CD4-positive, alpha-beta T cell treated with Interleukin-12 subunit alpha and Interleukin-12 subunit beta, for 1 hour (primary cell): ENCODE measurements at regions not wholly inside any gene's neighbourhood (a gene's known extent, or its start where the extent isn't known, plus 50 kb on each side); places are given as distances from the start of the nearest gene placed in this dataset.

ENCODE experiments used
- DNase-seq: peaks from one replicate; pipeline ENCODE4 v3.0.0-alpha.2; 2020

DNA sequence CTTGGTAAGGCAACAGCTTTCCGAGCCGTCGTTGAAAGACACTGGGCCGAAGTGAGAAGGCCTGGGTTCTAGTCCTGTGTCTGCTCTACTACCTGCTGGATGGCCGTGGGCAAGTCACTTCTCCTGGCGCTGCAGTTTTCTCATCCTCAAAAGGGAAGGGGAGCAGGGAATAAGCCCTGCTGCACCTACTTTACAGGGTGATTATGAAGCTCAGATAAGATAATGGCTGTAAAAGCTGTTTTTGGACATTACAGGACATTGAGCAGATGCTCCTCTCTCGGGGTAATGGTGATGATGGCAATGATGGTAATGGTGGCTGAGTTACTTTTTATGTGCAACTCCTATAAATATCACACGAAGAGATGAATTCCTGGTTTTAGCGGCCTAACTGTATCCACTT is 152.6 kb downstream of the FAM43A start:
- no peak for DNase-seq

DNA sequence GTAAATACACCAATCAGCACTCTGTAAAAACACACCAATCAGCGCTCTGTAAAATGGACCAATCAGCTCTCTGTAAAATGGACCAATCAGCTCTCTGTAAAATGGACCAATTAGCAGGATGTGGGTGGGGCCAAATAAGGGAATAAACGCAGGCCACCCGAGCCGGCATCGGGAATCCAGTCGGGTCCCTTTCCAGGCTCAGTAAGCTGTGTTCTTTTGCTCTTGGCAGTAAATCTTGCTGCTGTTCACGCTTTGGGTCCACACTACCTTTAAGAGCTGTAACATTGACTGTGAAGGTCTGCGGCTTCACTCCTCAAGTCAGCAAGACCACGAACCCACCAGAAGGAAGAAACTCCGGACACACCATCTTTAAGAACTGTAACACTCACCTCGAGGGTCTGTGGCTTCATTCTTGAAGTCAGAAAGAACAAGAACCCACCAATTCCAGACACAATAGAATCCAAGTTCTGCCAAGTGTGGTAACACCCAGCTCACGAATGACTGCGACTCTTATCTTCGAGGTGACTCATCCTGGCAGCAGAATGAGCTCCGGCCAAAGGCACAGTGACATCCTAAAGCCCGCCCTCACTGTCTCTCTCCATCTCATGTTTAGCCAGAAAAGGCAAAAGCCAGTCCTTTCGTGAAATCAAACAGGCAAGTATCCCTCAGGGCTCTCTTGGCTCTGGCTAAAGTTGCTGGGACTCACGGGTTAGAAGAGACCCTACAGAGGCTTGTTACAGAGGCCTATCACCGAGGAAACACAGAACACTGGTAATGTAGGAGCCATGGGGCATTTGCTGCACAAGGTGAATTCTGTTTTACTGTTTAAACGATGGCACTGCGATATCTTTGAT is 155.2 kb downstream of the FAM43A start:
- no peak for DNase-seq

DNA sequence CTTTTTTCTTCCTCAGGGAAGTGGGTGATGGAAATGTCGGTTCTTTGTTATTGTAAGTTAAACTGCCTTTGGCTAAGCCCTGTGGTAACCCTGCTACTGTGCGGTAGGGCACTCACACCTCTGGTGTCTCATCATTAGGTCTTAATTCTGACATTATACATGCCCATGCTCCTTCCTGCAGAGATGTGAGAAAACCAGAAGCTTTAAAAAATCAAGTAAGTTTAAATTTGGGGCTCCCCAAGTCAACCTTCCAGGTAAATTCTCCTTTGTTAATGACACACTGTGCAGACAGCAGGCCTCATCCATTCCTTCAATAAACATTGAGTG is 155.8 kb downstream of the FAM43A start:
- DNase-seq: no peak

DNA sequence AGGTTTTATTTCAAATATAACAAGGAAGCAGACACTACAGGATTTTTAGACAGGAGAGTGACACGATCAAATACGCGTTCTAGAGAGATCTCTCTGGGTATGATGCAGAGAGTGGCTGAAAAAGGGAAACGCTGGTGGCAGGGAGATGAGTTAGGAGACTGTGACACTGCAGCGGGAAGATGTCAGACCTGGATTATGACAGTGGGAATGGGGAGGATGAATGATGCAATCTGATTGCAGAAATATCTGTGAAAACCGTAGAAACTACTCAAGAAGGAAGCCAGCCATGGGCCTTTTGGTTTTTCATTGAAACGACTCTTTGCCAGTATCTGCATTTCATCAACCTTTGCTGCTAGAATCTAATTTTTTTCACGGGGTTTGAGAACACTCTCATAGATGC is 157.9 kb downstream of the FAM43A start:
- no peak for DNase-seq

DNA sequence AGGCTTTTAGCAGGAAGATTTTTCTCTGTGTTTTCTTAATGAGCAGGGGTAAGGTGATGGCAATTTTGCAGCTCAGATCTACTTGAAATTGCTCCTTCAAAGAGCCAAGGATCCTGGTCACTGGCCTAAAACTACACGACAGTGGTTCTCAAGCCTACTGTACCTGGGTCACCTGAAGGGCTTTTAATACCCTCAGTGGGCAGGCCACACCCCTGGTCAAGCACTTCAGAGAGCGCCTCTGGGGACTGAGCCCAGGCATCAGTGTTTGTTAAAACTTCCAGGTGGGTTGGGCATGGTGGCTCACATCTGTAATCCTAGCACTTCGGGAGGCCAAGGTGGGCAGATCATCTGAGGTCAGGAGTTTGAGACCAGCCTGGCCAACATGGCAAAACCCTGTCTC is 158.4 kb downstream of the FAM43A start:
- no peak for DNase-seq

DNA sequence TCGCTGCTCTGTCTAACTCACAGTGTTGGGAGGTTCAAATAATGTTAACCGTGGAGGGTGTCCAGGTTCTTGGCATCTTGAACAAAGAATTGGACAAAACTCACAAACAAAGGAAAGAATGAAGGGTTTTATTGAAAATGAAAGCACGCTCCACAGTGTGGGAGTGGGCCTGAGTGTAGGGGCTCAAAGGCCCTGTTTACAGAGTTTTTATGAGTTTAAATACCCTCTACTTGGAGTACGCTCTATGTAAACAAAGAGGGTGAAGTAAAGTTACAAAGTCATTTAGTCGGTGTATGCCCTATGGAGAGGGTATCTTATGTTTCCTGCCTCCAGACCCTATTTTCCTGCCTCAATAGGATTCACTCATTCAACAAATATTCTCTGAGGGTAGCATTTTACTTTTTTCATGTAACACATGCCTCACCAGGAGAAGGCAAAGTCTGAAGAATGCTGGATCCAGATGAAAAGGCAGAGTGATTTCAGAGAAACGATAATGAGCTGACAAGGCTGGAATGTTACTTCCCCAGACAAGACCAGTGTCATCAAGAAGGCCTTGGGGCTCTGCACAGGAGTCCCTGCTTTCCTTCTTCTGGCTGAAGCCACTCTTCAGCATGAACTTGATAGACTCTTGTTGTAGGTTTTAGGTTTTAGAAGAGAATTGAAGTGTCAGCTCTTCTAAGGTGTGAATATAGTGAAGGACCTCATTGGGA is 163.6 kb downstream of the FAM43A start:
- no peak for DNase-seq

DNA sequence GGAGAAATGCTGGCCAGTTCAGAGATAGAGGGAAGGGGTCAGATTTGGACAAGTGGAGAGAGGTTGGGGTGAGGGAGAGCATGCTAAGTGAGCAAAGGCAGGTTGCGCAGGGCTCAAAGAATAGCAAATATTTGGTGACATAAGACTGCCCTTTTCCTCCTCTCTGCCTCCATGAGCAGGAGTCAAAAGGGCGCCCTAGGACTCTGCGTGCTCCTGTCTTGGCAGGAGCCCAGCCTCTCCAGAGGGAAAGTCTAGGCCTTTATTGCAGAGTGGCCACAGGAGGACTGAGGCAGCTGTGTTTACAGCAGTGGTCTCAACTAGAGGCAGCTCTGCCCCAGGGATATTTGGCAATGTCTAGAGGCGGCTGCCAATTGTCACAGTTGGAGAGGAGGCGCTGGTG is 165.6 kb downstream of the FAM43A start:
- no peak for DNase-seq

DNA sequence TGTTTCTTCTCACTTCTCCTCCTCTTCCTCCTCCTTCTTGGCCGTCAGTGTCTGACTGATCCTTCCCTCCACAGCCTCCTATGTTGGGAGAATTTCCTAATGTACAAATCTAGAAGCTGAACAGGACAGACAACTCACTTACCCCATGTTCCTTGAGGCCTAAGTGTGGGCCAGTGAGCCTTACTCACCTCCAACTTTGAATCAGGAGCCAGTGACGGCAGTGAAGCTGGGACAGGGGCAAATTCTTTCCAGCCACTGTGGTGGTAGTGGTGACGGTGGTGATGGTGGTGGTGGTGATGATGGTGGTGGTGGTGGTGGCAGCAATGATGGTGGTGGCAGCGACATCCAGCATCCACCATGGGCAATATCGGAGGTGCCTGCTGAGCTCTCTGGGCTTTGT is 166.3 kb downstream of the FAM43A start:
- DNase-seq: no peak

DNA sequence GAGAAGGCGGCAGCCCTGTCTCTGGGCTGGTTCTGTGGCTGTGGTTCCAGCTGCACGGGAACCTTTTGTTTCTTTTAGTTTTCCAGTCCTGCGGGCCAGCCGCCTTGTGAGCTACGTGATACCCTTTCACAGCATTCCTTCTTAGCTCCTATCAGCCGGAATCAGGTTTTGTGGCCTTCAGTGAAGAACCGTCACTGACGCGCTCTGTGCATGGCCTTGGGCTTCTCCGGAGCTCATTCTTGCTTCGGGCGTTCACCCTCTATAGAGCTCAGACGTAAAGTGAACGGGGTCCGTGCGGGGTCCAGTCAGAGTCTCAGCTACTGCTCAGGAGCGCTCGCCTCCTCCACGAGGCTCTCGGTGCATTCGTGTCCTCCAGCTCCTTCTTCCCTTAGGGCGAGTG is 166.7 kb downstream of the FAM43A start:
- DNase-seq: no peak

DNA sequence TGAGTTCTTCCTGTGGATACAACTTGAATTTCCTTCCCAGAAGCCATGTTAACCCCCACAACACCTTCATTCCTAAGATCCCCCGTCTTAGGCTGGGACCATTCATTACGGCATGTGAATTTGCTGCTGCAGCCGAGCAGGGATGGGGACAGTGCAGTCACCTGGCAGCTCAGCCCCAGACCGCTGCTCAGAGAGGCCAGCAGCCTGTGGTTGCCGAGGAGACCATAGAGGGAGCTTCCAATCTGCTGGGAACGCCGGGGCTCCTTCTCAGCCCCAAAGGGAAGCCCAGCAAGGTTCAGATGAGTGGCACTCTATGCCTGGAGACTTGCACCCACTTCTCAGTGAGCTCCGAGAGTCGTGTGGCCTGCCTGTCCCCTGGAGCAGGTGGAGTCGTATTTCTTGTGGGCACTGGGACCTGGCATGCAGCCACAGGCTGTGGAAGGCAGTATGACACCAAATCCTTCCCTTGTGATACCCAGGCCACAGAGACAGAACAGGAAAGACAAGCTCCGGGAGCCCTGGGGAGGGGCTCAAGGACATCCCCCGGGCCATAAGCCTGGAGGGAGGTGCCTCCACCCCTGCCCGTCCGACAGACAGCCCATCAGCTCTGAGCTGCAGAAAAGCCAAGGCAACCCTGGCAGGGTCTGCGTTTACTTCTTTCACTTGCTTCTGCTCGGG is 167.3 kb downstream of the FAM43A start:
- DNase-seq: no peak

DNA sequence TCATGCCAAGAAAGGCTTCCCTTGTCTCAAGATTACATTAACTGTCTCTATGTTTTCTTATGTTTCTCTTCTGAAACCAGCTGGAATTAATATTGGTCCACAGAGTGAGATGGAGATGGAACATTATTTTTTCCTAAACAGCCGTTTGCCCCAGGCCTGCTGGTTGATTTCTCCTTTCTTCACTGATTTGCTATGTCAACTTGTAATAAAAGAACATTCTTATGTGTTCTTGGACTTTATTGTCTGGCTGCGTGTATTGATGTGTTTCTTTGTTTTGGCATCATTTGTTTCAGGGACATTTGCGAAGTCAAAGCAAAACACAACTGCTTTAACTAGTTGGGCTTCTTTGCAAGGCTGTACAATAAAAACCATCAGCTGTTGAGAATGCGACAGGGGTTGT is 168.5 kb downstream of the FAM43A start:
- DNase-seq: no peak

DNA sequence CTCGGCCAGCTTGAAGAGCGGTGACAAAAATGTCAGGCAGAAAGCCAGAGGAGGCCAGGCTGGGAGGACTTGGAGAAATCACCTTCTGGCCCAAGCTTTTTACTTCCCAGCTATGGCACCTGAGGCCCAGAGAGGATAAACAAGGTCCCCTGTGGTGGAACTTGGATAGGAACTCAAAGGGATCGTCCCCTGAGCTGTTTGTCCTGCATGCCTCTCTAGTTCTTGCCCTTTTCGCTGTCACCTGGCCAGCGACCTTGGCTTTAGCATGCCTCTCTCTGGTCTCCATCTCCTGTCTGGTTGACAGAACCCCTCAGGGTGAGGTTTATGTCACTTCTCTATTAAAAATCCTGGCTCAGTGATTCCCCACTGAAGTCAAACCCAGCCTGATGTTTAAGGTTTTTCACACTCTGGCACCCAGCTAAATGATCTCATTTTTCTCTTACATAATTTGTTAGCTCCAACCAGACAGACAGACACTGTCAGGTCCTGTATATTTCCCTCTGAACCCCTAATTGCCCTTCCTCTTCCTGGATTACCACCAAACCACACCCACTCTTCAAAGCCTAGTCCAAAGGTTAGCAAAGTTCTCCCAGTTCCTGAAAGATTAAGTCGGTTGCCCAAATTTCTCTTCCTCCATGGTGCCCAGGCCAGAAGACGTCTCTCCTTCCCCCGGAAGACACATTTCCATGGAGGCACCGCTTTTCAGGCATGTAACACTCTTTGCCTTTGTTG is 169.1 kb downstream of the FAM43A start:
- no peak for DNase-seq

DNA sequence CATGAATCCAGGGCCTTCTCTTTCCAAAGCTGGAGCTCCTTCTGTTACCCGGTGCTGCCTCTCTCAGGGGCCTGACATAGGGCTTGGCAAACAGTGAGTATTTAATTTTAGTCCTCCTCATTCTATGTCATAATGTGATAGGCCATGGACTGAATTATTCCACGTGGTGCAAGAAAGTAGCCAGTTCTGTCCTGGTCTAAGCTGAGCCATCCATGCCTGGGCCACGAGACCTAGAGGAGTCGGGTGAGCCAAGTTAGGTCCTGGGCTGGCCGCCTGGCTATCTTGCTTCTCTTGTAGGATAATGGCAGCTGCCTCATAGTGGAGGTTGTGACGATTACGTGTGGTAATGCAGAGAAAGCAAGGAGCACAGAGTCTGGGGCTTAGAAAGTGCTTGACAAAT is 170.6 kb downstream of the FAM43A start:
- DNase-seq: no peak

DNA sequence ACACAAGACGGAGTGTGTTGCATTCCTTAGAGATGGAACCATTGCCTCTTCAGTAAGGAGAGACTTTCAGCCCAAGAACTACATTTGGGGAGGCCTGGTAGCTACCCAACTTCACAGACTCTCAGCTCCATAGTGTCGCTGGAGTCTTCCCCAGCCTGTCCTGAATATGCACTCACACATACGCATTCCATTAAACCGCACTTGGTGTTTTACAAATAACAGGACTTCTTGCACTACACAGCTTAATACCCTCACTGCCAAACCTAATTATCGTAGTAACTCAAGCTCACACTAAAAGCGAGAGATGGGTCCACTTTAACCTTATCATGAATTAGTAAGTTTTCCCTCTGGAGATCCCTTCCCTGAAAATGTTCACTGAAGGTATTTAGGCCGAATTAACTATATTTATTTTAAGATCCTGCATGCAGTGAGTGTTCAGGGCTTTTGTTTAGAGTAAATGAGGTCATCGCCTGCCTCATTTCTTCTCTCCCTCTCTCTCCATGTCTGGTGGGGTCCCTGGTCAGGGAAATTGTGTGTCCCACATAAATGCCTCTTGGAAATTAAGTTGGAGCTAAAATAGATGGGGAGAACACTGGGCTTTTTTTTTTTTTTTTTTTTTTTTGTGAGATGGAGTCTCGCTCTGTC is 171.9 kb downstream of the FAM43A start:
- DNase-seq: no peak

DNA sequence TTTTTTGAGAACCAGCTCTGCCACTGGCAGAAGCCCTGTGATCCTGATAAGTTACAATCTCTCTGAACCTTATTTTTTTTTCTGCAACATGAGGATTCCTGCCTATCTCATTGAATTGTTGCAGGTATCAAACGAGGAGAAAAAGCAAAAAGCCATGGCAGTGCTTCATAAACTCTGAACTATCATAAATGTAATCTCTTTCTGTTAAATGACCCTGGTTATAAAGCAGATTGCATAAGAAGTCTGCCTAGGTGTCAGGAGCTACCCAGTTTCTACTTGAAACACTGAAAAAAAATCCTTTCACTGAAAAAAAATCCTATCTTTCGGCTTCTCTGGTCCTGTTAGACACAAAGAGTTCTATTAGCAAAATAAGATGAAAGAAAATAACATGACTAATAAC is 172.7 kb downstream of the FAM43A start:
- DNase-seq: no peak

DNA sequence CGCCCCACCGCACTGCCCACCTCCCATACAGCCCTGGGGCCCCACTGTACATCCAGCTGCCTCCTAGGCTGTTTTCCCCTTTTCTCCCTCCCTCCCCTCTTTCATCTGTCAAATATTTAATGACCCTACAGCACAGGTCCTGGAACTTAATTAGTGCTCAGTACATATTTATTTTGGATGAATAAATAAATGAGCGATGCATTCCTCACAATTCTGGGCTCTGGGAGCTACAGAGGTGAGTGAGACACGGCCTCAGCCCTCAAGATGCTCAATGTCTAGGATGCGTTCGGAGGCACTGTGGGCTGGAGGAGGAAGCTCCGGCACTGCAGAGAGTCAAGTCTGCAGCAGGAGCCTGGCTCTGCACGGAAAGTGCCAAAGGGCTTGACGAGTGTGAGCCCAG is 175.0 kb downstream of the FAM43A start:
- no peak for DNase-seq

DNA sequence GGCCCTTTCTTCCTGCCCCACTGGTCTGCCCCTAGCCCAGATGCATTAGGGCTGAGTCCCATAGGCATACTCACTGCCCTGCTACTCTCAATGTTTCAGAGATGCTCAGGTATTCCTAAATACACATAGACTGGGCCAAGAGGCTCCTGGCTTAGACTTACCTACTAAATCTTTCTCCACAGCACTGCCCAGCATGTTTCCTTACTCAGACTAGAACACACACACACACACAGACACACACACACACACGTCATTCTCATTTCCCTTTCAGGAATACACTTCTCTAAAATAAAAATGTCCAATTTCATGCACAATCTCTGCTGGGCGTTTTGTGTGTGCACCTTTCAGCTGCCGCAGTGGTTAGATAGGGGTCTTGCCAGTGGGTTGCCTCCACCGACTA is 175.7 kb downstream of the FAM43A start:
- no peak for DNase-seq

DNA sequence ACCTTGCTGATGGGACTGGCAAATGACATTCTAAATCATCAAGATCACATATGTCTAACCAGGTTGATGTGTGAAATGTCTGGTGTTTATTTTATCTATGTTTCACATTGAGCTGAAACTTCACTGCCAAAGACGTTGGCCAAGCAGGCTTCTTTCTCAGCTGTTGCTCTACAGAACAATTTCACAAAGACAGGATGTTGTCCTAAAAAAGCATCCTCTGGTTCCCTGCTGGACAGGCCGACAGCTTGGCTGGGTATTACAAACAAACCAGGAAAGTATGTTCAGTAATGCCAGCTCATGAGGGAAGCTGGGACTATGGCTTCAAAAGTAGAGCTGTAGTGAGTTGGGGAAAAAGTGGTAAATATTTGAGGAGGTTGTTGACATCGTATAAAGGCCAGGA is 179.4 kb downstream of the FAM43A start:
- no peak for DNase-seq

DNA sequence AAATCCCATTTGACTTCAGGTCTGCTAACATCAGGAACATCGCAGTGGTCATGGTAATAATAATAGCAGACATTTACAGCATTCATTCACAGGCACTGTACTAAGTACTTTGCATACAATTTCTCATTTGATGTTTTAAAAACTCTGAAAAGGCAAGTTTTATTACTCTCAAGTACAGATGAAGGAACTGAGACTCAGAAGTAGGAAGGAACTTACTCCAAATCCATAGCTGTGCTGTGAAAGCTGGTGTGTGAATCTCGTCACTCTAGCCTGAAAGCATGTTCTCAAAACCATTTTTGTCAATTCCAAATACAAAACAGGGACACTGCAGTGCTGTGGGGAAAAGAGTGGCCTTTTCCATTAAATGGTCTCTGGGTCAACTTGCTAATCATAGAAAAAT is 179.9 kb downstream of the FAM43A start:
- no peak for DNase-seq

DNA sequence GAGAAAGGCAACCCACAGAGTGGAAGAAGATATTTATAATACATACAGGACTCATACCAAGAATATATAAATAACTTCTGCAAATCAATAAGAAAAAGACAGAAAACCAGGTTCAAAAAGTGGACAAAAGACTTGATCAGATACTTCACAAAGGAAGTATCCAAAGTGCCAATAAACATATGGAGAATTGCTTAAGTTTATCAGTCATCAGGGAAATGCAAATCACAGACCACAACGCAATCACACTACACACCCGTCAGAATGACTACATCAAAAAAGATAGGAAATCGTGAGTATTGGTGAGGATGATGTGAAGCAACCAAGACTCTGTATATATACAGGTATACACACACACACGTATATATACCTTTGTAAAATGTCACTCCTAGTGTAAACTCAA is 180.6 kb downstream of the FAM43A start:
- no peak for DNase-seq

DNA sequence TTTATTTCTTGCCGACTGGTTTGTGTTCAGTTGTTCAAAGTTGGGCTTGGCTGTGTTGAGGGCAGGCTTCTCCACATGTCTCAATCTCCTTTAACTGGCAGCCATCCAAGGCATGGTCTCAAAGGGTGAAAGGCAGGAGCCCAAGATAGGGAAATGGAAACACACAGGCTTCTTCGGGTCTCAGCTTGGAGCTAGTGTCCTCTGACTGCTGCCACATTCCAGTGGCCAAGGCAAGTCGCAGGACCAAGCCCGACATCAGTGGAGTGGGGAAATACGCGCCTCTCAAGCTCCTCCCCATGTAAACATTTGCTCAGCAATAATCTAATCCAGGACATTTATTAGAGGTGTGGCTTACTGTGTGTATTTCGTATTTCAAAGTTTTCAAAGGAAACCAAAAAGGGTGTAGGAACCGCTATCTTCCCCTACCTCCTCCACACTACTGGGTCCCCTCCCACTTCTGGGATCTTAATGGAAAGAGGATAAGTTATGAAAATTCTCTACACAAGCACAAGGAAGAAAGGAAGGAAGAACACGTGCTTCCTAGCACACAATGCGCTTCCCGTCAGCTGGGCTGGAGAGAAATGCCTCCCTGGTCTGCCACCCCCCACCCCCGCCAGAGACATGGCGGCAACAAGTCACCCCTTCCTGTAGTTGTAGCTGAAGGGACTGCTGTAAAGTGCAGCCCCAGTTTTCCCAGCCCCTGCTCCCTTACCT is 181.7 kb downstream of the FAM43A start:
- no peak for DNase-seq

DNA sequence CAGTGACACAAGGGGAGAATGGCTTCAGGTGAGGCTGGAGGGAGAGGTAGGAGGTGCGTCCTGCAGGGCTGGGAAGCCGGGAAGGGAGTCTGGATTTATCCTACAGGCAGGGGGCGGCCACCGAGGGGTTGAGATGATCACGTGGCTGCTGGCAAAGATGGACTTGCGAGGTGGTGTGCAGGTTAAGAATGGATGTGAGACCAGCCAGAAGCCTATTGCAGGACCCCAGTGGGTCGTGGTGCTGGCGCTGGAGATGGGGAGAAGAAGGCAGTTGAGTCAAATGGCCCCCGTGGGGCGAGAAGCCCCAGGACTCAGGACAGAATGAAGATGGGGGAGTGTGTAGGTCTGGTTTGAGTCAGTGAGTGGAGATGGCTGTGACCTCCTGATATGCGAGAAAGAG is 183.1 kb downstream of the FAM43A start:
- DNase-seq: no peak
